Naive thymus-derived CD4-positive, alpha-beta T cell (primary cell): ENCODE measurements at regions not wholly inside any gene's neighbourhood (a gene's known extent, or its start where the extent isn't known, plus 50 kb on each side); places are given as distances from the start of the nearest gene placed in this dataset.
A peak's percentile ranks its signal among the peaks of the same experiment; 100 is the strongest.

Experiments used
- ATAC-seq: fragments of 150-1000 bp; cut with Tn5 transposase; 2 replicates; pipeline ENCODE4 v1.10.0; 2021; ENCODE audit warnings: mild to moderate bottlenecking, moderate library complexity
- CTCF ChIA-PET: fragments of 350-600 bp; sonication (Branson Sonifier 250); formaldehyde crosslinking; loops from one replicate; lab custom pipeline; 2021; ENCODE audit warnings: antibody characterized with exemption; lab: Charles Lee
- POLR2A ChIA-PET: fragments of 350-600 bp; sonication (Branson Sonifier 250); formaldehyde crosslinking; loops from one replicate; lab custom pipeline; 2021; ENCODE audit warnings: antibody characterized with exemption, inconsistent platforms; lab: Charles Lee
- DNase-seq, 9 donors: peaks; one replicate each; pipeline versions ENCODE4 v3.0.0 to v3.0.0-alpha.2; 2020 to 2022; ENCODE audit warnings: mixed read lengths in 1 of 9
- H3K27ac ChIP-seq: one replicate; pipeline ENCODE4 v1.7.0; 2013; ENCODE audit warnings: mild to moderate bottlenecking, low read depth, low read length, moderate library complexity
- H3K27me3 ChIP-seq, 2 donors: one replicate each; pipeline ENCODE4 v1.7.0; 2013; ENCODE audit warnings: low read length in 2 of 2, mild to moderate bottlenecking in 2 of 2, moderate library complexity in 2 of 2; ENCODE audit not compliant: control insufficient read depth in 2 of 2, insufficient read depth in 2 of 2
- H3K36me3 ChIP-seq, 3 experiments: 1 replicate in 2 of 3; 2 replicates in 1 of 3; pipeline ENCODE4 v1.7.0; 2013; ENCODE audit warnings: low read length in 3 of 3, mild to moderate bottlenecking in 3 of 3, moderate library complexity in 1 of 3; ENCODE audit not compliant: insufficient read depth in 3 of 3, control insufficient read depth in 2 of 3
- H3K4me1 ChIP-seq, 2 donors: one replicate each; pipeline ENCODE4 v1.7.0; 2013; ENCODE audit warnings: low read length in 2 of 2, mild to moderate bottlenecking in 2 of 2, moderate library complexity in 1 of 2; ENCODE audit not compliant: control insufficient read depth in 2 of 2, insufficient read depth in 2 of 2
- H3K4me3 ChIP-seq: 2 replicates; pipeline ENCODE4 v1.7.0; 2013; ENCODE audit warnings: mild to moderate bottlenecking, low read length
- H3K9me3 ChIP-seq, 3 experiments: 1 replicate in 2 of 3; 2 replicates in 1 of 3; pipeline ENCODE4 v1.7.0; 2013; ENCODE audit warnings: low read length in 3 of 3; ENCODE audit not compliant: control insufficient read depth in 2 of 3
- H3K27ac Mint-ChIP-seq, 9 donors: one replicate each; pipeline ENCODE4 v1.8.0; 2020 to 2022; ENCODE audit warnings: mixed read lengths in 9 of 9, mild to moderate bottlenecking in 8 of 9, moderate library complexity in 5 of 9, inconsistent platforms in 2 of 9
- H3K27me3 Mint-ChIP-seq, 5 donors: one replicate each; pipeline ENCODE4 v1.8.0; 2021 to 2022; ENCODE audit warnings: mixed read lengths in 5 of 5, mild to moderate bottlenecking in 1 of 5
- H3K36me3 Mint-ChIP-seq, 5 donors: one replicate each; pipeline ENCODE4 v1.8.0; 2020 to 2022; ENCODE audit warnings: mixed read lengths in 5 of 5, mild to moderate bottlenecking in 3 of 5, inconsistent platforms in 1 of 5
- H3K4me1 Mint-ChIP-seq, 7 donors: one replicate each; pipeline ENCODE4 v1.8.0; 2020 to 2022; ENCODE audit warnings: mixed read lengths in 7 of 7, mild to moderate bottlenecking in 3 of 7, inconsistent platforms in 1 of 7
- H3K4me3 Mint-ChIP-seq, 10 donors: one replicate each; pipeline ENCODE4 v1.8.0; 2020 to 2022; ENCODE audit warnings: mild to moderate bottlenecking in 10 of 10, mixed read lengths in 10 of 10, moderate library complexity in 6 of 10, inconsistent platforms in 2 of 10
- H3K9me3 Mint-ChIP-seq, 11 donors: one replicate each; pipeline ENCODE4 v1.8.0; 2020 to 2022; ENCODE audit warnings: mixed read lengths in 11 of 11, mild to moderate bottlenecking in 4 of 11, inconsistent platforms in 1 of 11, moderate library complexity in 1 of 11
- intact Hi-C, 2 donors: fragments of 100-400 bp; cut with micrococcal nuclease; formaldehyde crosslinking; loops; one replicate each; pipeline ENCODE4 v1.15.1; 2023

GRCh38 chr14:35235840-35236239 is 56.3 kb upstream of the PSMA6 start:
- H3K36me3 Mint-ChIP-seq: peaks cover 0 to 37% (median 12%) of the 10 kb centered on the region in 5 donors
- ChIA-PET POLR2A (interaction anchor here (0.6 kb wide), 1 partner anchor 403 kb away, joined by 5 read pairs; no protein-coding TSS in a partner anchor), CTCF (interaction anchor here (0.6 to 1.5 kb wide), 2 partner anchors 12 to 177 kb away, joined by 3 to 4 read pairs; no protein-coding TSS in a partner anchor)
- no peaks in the 10 kb centered on the region for H3K27me3 Mint-ChIP-seq
- no peak overlapping the region for H3K27ac Mint-ChIP-seq
- no peak overlapping the region for H3K4me3 Mint-ChIP-seq
- Histone ChIP-seq H3K9me3 (no peaks in the 10 kb centered on the region), H3K36me3 (peaks cover 0 to 5% (median 0%) of the 10 kb centered on the region in 3 experiments), H3K4me1 (no peaks in the 10 kb centered on the region), H3K27ac (no peak overlapping the region), H3K4me3 (no peak overlapping the region), H3K27me3 (no peaks in the 10 kb centered on the region)
- no peak for DNase-seq
- H3K9me3 Mint-ChIP-seq: no peaks in the 10 kb centered on the region
- ATAC-seq: no peak
- intact Hi-C loops: no loop called here
- peaks cover 1 to 20% (median 11%) of the 10 kb centered on the region in 7 donors for H3K4me1 Mint-ChIP-seq

DNA sequence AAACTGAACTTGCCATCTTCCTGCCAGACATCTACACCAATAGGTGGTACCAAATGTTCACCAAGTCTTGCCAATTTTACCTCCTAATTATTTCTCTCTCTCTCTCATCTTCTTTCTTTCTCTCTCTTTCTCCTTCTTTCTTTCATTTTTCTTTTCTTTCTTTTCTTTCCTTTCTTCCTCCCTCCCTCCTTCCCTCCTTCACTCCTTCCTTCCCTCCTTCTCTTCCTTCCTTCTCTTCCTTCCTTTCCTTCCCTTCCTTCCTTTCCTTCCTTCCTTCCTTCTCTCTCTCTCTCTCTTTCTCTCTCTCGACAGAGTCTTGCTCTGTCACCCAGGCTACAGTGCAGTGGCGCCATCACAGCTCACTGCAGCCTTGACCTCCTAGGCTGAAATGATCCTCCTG is 55.4 kb upstream of the PSMA6 start:
- Histone ChIP-seq H3K4me1 (no peaks in the 10 kb centered on the region), H3K27me3 (no peaks in the 10 kb centered on the region), H3K36me3 (peaks cover 0 to 5% (median 0%) of the 10 kb centered on the region in 3 experiments), H3K4me3 (no peak overlapping the region), H3K9me3 (no peaks in the 10 kb centered on the region), H3K27ac (no peak overlapping the region)
- Mint-ChIP-seq H3K9me3 (no peaks in the 10 kb centered on the region), H3K27ac (peak overlapping the region in 2 of 9 donors; percentile 11 to 22), H3K4me1 (peaks cover 0 to 17% (median 11%) of the 10 kb centered on the region in 7 donors), H3K36me3 (peaks cover 0 to 37% (median 10%) of the 10 kb centered on the region in 5 donors), H3K4me3 (no peak overlapping the region), H3K27me3 (no peaks in the 10 kb centered on the region)
- POLR2A ChIA-PET: no interaction called here
- DNase-seq: no peak
- CTCF ChIA-PET: no interaction called here
- intact Hi-C loops: no loop called here
- no peak for ATAC-seq

GRCh38 chr14:35240231-35240630 is 52.0 kb upstream of the PSMA6 start:
- H3K9me3 Mint-ChIP-seq: no peaks in the 10 kb centered on the region
- peaks cover 0 to 27% (median 6%) of the 10 kb centered on the region in 5 donors for H3K36me3 Mint-ChIP-seq
- intact Hi-C loops: no loop called here
- CTCF ChIA-PET: no interaction called here
- H3K9me3 ChIP-seq: no peaks in the 10 kb centered on the region
- no peaks in the 10 kb centered on the region for H3K4me1 ChIP-seq
- no peaks in the 10 kb centered on the region for H3K27me3 ChIP-seq
- ATAC-seq (peak; percentile 16), DNase-seq (no peak)
- H3K4me3 ChIP-seq: no peak overlapping the region
- POLR2A ChIA-PET: interaction anchor here (0.6 kb wide), 1 partner anchor 133 kb away, joined by 3 read pairs; no protein-coding TSS in a partner anchor
- peaks cover 0 to 14% (median 6%) of the 10 kb centered on the region in 7 donors for H3K4me1 Mint-ChIP-seq
- no peak overlapping the region for H3K27ac ChIP-seq
- no peak overlapping the region for H3K4me3 Mint-ChIP-seq
- peaks cover 0 to 5% (median 0%) of the 10 kb centered on the region in 3 experiments for H3K36me3 ChIP-seq
- H3K27me3 Mint-ChIP-seq: no peaks in the 10 kb centered on the region
- H3K27ac Mint-ChIP-seq: no peak overlapping the region
